AG09309 (cell line): ENCODE measurements at regions not wholly inside any gene's neighbourhood (a gene's known extent, or its start where the extent isn't known, plus 50 kb on each side); places are given as distances from the start of the nearest gene placed in this dataset.

ENCODE experiments used
- DNase-seq: peaks from one replicate; pipeline ENCODE4 v3.0.0-alpha.2; 2010; ENCODE audit warnings: low read depth
- H3K4me3 ChIP-seq: 2 replicates; pipeline ENCODE4 v1.5.1; 2011; ENCODE audit warnings: mild to moderate bottlenecking, low read depth, low read length, moderate library complexity; ENCODE audit not compliant: control insufficient read depth
- CTCF ChIP-seq: IDR thresholded peaks from 2 replicates; pipeline ENCODE4 v1.5.1; 2011; ENCODE audit warnings: mild to moderate bottlenecking, low read depth, low read length, inconsistent platforms; ENCODE audit not compliant: insufficient read depth, control insufficient read depth; ENCODE audit errors: missing control alignments

- no peak overlapping the region for H3K4me3 ChIP-seq
- no peak for TF ChIP-seq CTCF
- no peak for DNase-seq
Observed at GRCh38 chr2:199101487-199101886, 356.3 kb downstream of the SATB2 start.

GRCh38 chr2:199100326-199101110 lies 357.2 kb downstream of the SATB2 start:
- peak overlapping the region; percentile 26 for H3K4me3 ChIP-seq
- no peak for TF ChIP-seq CTCF
- DNase-seq, result peak; percentile 38

- TF ChIP-seq CTCF, result no peak
- DNase-seq, result no peak
- H3K4me3 ChIP-seq, result no peak overlapping the region
Observed at GRCh38 chr2:199092419-199092818, 365.3 kb downstream of the SATB2 start.

- H3K4me3 ChIP-seq, result no peak overlapping the region
- no peak for TF ChIP-seq CTCF
- no peak for DNase-seq
Observed at GRCh38 chr2:199085261-199085660, 372.5 kb downstream of the SATB2 start.

GRCh38 chr2:199070322-199070949 lies 387.3 kb downstream of the SATB2 start:
- no peak overlapping the region for H3K4me3 ChIP-seq
- no peak for DNase-seq
- no peak for TF ChIP-seq CTCF

- no peak for DNase-seq
- TF ChIP-seq CTCF, result no peak
Observed at GRCh38 chr2:199064201-199064600, 393.5 kb downstream of the SATB2 start.

More at GRCh38 chr2:199064201-199064600, 393.5 kb downstream of the SATB2 start:
- no peak overlapping the region for H3K4me3 ChIP-seq
